ENCODE measurements at regions not wholly inside any gene's neighbourhood (a gene's known extent, or its start where the extent isn't known, plus 50 kb on each side); places are given as distances from the start of the nearest gene placed in this dataset.
A peak's percentile ranks its signal among the peaks of the same experiment; 100 is the strongest.
"Not testable (repeated sequence)": the region's sequence is repeated elsewhere in the genome, so short reads cannot be mapped to it uniquely, and the experiment has no call there.

- TF ChIP-seq, protein P1, sequence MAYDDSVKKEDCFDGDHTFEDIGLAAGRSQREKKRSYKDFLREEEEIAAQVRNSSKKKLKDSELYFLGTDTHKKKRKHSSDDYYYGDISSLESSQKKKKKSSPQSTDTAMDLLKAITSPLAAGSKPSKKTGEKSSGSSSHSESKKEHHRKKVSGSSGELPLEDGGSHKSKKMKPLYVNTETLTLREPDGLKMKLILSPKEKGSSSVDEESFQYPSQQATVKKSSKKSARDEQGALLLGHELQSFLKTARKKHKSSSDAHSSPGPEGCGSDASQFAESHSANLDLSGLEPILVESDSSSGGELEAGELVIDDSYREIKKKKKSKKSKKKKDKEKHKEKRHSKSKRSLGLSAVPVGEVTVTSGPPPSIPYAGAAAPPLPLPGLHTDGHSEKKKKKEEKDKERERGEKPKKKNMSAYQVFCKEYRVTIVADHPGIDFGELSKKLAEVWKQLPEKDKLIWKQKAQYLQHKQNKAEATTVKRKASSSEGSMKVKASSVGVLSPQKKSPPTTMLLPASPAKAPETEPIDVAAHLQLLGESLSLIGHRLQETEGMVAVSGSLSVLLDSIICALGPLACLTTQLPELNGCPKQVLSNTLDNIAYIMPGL (CRISPR knock-in tag; IDR thresholded peaks at IDR 0.05; ENCODE audit: borderline replicate concordance): no peak
- no peak for TF ChIP-seq MAZ (IDR thresholded peaks at IDR 0.05; ENCODE audit: borderline replicate concordance, low read depth, low read length)
- TF ChIP-seq CHD2 (IDR thresholded peaks at IDR 0.05; ENCODE audit: low read length, partially characterized antibody): no peak
- TF ChIP-seq, protein P2, sequence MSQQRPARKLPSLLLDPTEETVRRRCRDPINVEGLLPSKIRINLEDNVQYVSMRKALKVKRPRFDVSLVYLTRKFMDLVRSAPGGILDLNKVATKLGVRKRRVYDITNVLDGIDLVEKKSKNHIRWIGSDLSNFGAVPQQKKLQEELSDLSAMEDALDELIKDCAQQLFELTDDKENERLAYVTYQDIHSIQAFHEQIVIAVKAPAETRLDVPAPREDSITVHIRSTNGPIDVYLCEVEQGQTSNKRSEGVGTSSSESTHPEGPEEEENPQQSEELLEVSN (IDR thresholded peaks at IDR 0.05; ENCODE audit: borderline replicate concordance, low read depth): no peak
- TF ChIP-seq SMC3 (IDR thresholded peaks at IDR 0.05): no peak
Measured at GRCh38 chr1:236341298-236341697, 52.8 kb upstream of the EDARADD start (continued).

DNA sequence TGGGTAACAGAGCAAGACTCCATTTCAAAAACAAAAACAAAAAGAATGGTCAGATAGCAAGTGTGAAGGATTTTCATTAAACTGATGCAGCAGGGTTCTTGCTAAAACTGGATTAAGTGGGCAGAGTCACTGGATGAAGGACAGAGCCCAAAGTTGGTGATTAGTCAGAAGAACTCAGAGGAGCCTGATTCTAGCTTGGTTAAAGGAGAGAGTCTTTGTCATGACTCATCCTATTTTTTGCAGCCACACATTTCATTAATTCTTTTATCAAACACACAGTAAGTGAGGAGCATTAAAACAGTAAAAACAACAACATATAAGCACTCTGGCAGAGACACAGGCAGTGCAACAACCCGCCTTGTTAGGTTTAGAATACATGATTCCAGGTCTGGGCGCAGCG, 56.0 kb upstream of the EDARADD start:
- POLR2A ChIA-PET: interaction anchor here (0.6 kb wide), 1 partner anchor 48 kb away, joined by 3 read pairs; no protein-coding TSS in a partner anchor
- WGBS (ENCODE audit: missing lambda C conversion rate): 87% methylated on average over 3 of the region's 3 CpGs
- Histone ChIP-seq H3K9me3 (no peaks in the 10 kb centered on the region), H3K4me1 (no peaks in the 10 kb centered on the region), H3K4me2 (no peak overlapping the region), H3K27ac (no peak overlapping the region), H3K4me3 (no peak overlapping the region)
- FAIRE-seq (no peak), ATAC-seq (no peak; a peak in 1 of 6 replicates), DNase-seq (ENCODE audit: low read depth in 1 of 2, low spot score in 1 of 2) (no peak)
- CTCF ChIA-PET: no interaction called here
- TF ChIP-seq FOSL2 (IDR thresholded peaks at IDR 0.05): no peak
- peak; percentile 14; the same call in 1 of the 2 replicates for TF ChIP-seq FOSL2 (CRISPR knock-in tag; IDR thresholded peaks at IDR 0.05)
- TF ChIP-seq RNF2 (IDR thresholded peaks at IDR 0.05; ENCODE audit: borderline replicate concordance, low read depth): no peak

DNA sequence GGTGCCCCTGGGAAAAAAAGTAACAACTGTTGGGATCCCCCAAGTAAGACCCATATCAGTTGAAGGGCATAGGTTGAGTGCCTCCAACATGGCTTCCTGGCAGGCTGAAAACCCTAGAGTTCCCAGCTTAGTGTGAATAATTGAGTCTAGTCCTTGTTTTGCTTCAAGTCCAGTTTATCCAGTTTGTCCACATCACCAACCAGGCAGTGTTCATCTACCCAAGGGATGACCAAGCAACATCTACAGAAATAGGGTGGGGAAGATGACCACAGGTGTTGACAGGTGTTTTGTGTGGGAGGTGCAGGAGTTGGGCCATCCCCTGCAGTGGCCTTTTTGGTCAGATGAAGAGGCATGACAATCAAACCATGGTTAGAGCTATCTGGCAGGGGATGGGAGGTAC, 54.3 kb upstream of the ERO1B start:
- Histone ChIP-seq H3K4me3 (no peak overlapping the region), H3K27ac (no peak overlapping the region), H3K9me3 (no peaks in the 10 kb centered on the region), H3K4me2 (no peak overlapping the region), H3K4me1 (no peaks in the 10 kb centered on the region)
- FAIRE-seq (no peak), DNase-seq (ENCODE audit: low read depth in 1 of 2, low spot score in 1 of 2) (no peak), ATAC-seq (no peak)
- ChIA-PET POLR2A (no interaction called here), CTCF (interaction anchor here (1.0 to 1.3 kb wide), 3 partner anchors 9 to 13 kb away, joined by 3 read pairs; no protein-coding TSS in a partner anchor)
- TF ChIP-seq MAFK (IDR thresholded peaks at IDR 0.05; ENCODE audit: partially characterized antibody) (no peak), NFE2L2 (conservative IDR thresholded peaks at IDR 0.05; ENCODE audit: low read length) (no peak), CEBPB (IDR thresholded peaks at IDR 0.05) (no peak), CBX2 (IDR thresholded peaks at IDR 0.05; ENCODE audit: borderline replicate concordance, low read depth) (no peak), HOXB13 (CRISPR knock-in tag; IDR thresholded peaks at IDR 0.05; ENCODE audit: low read depth) (no peak)

- H3K4me3 ChIP-seq; H3K9me3 ChIP-seq; ATAC-seq; POLR2A ChIA-PET; H3K4me2 ChIP-seq; DNase-seq (ENCODE audit: low read depth in 1 of 2, low spot score in 1 of 2); H3K4me1 ChIP-seq; H3K27ac ChIP-seq; FAIRE-seq: not testable (repeated sequence)
- peak; percentile 50 for TF ChIP-seq ZC3H11A (IDR thresholded peaks at IDR 0.05)
- CTCF ChIA-PET: interaction anchor here (1.0 to 1.3 kb wide), 3 partner anchors 9 to 12 kb away, joined by 3 read pairs; no protein-coding TSS in a partner anchor
- 72% methylated on average over 6 of the region's 6 CpGs for WGBS (ENCODE audit: missing lambda C conversion rate)
Measured at GRCh38 chr1:236335633-236336032, 53.9 kb upstream of the ERO1B start.

GRCh38 chr1:236334893-236335545, 53.3 kb upstream of the ERO1B start:
- Histone ChIP-seq H3K4me2 (no peak overlapping the region), H3K9me3 (no peaks in the 10 kb centered on the region), H3K27ac (no peak overlapping the region), H3K4me3 (no peak overlapping the region), H3K4me1 (no peaks in the 10 kb centered on the region)
- DNase-seq (ENCODE audit: low read depth in 1 of 2, low spot score in 1 of 2): no peak
- POLR2A ChIA-PET: no interaction called here
- TF ChIP-seq, protein P3, sequence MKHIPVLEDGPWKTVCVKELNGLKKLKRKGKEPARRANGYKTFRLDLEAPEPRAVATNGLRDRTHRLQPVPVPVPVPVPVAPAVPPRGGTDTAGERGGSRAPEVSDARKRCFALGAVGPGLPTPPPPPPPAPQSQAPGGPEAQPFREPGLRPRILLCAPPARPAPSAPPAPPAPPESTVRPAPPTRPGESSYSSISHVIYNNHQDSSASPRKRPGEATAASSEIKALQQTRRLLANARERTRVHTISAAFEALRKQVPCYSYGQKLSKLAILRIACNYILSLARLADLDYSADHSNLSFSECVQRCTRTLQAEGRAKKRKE (CRISPR knock-in tag; IDR thresholded peaks at IDR 0.05; ENCODE audit: low read depth): no peak
- no peak for TF ChIP-seq POLR2A (IDR thresholded peaks at IDR 0.05; ENCODE audit: low read length)
- peak; percentile 60 for TF ChIP-seq MAFK (IDR thresholded peaks at IDR 0.05; ENCODE audit: partially characterized antibody)
- CTCF ChIA-PET: interaction anchor here (1.0 to 1.3 kb wide), 2 partner anchors 10 to 12 kb away, joined by 3 read pairs; no protein-coding TSS in a partner anchor
- WGBS (ENCODE audit: missing lambda C conversion rate): 46% methylated on average over 10 of the region's 10 CpGs
- ATAC-seq: no peak
- FAIRE-seq: no peak

All from A549 (cell line).